GM21515 (cell line): ENCODE measurements at regions not wholly inside any gene's neighbourhood (a gene's known extent, or its start where the extent isn't known, plus 50 kb on each side); places are given as distances from the start of the nearest gene placed in this dataset.

Experiments used
- ATAC-seq: cut with Tn5 transposase; IDR thresholded peaks from one replicate; pipeline ENCODE4 v1.9.1; 2021; ENCODE audit not compliant: unreplicated experiment

GRCh38 chr4:37740546-37740945 lies 54.4 kb upstream of the RELL1 start:
- ATAC-seq, result no peak

GRCh38 chr4:37737466-37737865 lies 51.3 kb upstream of the RELL1 start:
- ATAC-seq, result no peak
